GM18909 (cell line): ENCODE measurements at regions not wholly inside any gene's neighbourhood (a gene's known extent, or its start where the extent isn't known, plus 50 kb on each side); places are given as distances from the start of the nearest gene placed in this dataset.

Experiments
- ATAC-seq: cut with Tn5 transposase; IDR thresholded peaks from one replicate; pipeline ENCODE4 v1.9.1; 2021; ENCODE audit warnings: mild to moderate bottlenecking; ENCODE audit not compliant: unreplicated experiment, poor library complexity

GRCh38 chr18:78662879-78663278, 316.7 kb upstream of the SALL3 start:
- no peak for ATAC-seq

DNA sequence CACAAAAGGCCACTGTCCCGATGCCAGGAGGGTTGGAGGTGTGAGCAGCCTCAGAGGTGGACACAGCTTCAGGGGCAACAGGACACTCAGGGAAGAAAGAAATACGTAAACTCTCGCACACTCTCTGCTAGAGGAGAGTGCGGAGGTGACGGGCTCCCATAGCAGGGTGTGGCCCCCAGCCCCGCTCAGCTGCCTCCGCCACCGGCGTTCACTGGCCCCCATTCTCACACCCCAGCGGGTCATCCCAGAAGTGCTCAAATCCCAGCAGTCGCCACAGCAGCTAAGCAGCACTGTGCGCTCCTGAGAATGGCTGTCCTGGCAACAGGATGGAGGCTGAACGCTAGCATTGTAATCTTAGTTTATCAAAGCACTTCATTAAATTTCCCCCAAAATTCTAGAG, 315.6 kb upstream of the SALL3 start:
- ATAC-seq = no peak

DNA sequence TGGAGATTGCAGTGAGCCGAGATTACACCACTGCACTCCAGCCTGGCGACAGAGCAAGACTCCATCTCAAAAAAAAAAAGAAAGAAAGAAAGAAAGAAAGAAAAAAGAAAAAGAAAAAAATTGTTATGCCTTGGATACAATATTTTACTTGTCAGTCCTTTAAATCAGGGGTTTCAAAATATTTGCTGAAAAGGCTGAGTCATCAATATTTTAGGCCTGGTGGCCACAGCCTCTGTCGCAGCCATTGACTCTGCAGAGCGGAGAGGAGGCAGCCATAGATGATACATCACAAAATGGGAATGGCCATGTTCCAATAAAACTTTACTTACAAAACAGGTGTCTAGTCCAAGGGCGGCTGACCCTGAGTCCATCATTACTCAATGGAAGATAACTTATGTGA, 314.8 kb upstream of the SALL3 start:
- no peak for ATAC-seq

GRCh38 chr18:78665644-78666043, 314.0 kb upstream of the SALL3 start:
- no peak for ATAC-seq

GRCh38 chr18:78666666-78667335, 312.8 kb upstream of the SALL3 start:
- ATAC-seq = no peak

DNA sequence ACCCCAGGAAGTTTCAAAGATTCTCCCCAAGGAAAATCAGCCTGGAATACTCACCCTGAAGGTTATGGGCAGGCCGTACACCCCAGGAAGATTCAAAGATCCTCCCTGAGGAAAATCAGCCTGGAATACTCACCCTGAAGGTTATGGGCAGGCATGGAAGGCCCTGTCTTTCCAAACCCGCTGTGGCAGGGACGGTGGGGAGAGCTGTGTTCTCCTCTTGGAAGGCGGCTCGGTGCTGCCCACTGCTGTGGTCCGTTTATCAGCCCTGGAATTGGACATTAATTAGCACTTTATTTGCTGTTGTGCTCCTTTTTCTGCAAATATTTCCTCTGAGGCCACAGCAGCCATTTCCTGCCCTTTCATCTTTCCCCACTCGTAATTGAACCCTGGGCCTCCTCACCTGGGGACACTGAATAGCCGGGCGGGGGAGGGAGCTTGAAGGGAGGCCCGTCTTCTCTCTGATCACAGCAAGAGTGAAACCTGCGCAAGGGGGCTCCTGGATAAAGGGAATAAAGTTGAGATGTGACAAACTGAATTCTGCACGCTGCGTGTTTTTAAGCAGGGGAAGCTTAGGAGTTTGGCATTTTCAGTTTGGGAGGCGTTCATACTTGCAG, 308.7 kb upstream of the SALL3 start:
- no peak for ATAC-seq

GRCh38 chr18:78671551-78671950, 308.1 kb upstream of the SALL3 start:
- no peak for ATAC-seq

- no peak for ATAC-seq
These were observed 306.7 kb upstream of the SALL3 start for GRCh38 chr18:78672862-78673446.

DNA sequence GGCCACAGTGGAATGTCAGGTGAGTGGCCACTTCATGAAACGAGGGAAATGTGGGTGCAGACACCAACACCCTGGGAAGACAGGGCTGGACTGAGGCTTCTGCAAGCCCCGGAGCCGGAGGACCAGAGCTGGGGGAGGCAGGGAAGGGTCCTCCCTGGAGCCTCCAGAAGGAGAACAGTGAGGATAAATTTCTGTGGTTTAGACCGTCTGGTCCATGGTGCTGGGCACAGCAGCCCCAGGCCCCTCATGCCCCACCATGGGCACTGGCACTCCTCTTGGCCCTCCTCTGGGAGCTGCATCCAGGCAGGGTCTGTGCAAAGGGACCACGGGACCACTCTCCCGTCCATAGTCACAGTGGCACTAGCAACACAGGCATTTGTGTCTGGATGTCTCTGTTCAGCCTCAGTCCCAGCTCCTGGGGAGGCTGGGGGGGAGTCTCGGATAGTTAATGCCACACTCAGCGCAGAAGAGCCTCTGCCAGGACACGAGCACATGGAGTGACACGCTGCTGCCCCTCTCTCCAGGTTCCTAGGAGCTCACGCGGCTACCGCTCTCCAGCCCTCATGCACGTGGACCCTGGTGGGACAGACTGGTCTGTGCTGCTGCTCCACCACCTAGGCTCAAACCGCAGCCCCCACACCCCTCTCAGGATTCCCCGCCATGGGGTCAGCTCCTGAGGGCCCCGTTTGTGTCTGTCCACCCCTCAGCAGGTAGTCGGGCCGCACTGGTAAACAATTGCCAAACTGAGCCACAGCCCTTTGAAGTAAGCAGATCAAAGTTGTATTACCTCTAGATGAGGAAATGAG, 305.9 kb upstream of the SALL3 start:
- ATAC-seq = no peak

GRCh38 chr18:78675231-78675630, 304.4 kb upstream of the SALL3 start:
- no peak for ATAC-seq

- ATAC-seq = no peak
These were observed 302.8 kb upstream of the SALL3 start for GRCh38 chr18:78676622-78677482.

DNA sequence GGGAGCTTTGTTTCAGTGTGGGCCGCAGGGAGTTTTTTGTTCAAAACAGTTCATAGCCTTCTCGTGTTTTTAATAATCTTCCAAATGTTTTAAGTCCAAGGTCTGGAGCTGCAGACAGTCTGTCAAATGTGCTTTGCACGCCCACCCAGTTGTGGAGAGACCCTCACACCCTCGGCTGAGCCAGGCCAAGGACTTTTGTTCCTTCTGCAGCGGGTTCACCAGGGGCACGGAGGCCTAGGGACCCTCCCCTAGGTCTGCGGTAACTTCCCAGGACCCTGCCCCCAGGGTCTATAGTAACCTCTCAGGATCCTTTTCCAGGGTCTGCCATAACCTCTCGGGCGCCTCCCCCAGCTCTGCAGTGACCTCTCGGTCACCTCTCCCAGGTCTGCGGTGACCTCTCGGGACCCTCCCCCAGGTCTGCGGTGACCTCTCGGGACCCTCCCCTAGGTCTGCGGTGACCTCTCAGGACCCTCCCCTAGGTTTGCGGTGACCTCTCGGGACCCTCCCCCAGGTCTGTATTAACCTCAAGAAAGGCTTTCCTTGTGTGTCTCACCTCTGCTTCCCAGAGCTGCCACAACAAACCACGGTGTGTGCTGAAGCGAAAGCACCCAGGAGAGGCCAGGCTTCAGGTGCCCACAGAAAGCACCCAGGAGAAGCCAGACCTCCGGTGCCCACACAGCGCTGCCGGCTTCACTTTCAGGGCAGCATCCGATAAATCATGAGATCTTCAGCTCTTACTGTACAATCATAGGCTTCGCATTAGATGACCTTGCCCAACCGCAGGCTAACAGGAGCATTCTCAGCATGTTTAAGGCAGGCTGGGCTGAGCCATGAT, 301.9 kb upstream of the SALL3 start:
- ATAC-seq = no peak

- no peak for ATAC-seq
These were observed 301.3 kb upstream of the SALL3 start for GRCh38 chr18:78678318-78678695.

GRCh38 chr18:78679031-78679430, 300.6 kb upstream of the SALL3 start:
- ATAC-seq = no peak

DNA sequence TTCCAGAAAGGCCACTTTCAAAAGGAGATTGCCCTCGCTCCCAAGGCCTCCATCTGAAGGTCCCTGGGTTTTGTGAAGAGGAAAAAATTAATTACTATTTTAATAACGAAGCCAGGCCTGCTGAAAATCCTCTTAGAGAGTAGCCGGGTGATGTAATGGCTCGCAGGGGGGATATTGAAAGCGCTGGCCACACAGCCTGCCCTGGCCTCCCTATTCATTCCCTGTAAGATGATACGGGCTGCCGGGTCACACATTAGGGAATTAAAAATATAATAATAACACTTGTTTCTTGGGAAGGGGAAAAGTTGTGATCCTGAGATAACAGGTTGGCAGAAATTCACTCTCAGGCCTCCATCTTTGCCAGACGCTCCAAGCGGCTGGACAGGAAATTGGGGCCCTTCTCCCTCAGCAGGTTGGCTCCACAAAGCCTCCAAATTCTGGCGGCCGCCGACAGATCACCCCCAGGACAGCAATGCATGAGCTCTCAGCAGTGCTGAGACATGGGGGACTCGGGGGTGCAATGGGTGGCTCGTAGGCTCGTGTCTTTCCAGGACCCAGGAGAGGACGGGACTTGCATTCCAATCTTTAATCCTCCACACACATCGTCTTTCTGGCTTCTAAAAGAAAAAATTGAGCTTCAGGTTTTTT, 299.9 kb upstream of the SALL3 start:
- no peak for ATAC-seq

GRCh38 chr18:78681396-78681795, 298.2 kb upstream of the SALL3 start:
- no peak for ATAC-seq

- no peak for ATAC-seq
These were observed 297.7 kb upstream of the SALL3 start for GRCh38 chr18:78681934-78682333.

- no peak for ATAC-seq
These were observed 296.9 kb upstream of the SALL3 start for GRCh38 chr18:78682716-78683115.
